ENCODE measurements at regions not wholly inside any gene's neighbourhood (a gene's known extent, or its start where the extent isn't known, plus 50 kb on each side); places are given as distances from the start of the nearest gene placed in this dataset.

DNA sequence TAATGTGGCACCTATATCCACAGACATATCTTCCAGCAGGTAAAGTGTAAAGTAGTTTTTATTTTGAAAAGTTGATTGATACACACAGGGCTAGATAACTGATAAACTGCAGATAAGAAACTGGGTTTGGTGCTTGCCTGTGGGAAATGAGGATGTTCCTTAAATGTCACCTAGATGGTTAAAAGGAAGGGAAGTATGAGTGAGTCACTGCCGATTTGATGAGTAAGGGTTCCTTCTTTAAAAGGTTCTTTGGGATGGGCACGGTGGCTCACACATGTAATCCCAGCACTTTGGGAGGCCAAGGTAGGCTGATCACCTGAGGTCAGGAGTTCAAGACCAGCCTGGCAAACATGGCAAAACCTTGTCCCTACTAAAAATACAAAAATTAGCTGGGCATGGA lies 73.8 kb upstream of the FRY start:
- TF ChIP-seq, protein P1, sequence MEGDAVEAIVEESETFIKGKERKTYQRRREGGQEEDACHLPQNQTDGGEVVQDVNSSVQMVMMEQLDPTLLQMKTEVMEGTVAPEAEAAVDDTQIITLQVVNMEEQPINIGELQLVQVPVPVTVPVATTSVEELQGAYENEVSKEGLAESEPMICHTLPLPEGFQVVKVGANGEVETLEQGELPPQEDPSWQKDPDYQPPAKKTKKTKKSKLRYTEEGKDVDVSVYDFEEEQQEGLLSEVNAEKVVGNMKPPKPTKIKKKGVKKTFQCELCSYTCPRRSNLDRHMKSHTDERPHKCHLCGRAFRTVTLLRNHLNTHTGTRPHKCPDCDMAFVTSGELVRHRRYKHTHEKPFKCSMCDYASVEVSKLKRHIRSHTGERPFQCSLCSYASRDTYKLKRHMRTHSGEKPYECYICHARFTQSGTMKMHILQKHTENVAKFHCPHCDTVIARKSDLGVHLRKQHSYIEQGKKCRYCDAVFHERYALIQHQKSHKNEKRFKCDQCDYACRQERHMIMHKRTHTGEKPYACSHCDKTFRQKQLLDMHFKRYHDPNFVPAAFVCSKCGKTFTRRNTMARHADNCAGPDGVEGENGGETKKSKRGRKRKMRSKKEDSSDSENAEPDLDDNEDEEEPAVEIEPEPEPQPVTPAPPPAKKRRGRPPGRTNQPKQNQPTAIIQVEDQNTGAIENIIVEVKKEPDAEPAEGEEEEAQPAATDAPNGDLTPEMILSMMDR (IDR thresholded peaks at IDR 0.05; ENCODE audit: borderline replicate concordance, extremely low read depth, low read length, poor library complexity, severe bottlenecking), result no peak
- no peak for TF ChIP-seq EZH2 (IDR thresholded peaks at IDR 0.05; ENCODE audit: borderline replicate concordance, low read depth, low read length, severe bottlenecking)

Measured in DND-41 (cell line).